GM19240 (cell line): ENCODE measurements at regions not wholly inside any gene's neighbourhood (a gene's known extent, or its start where the extent isn't known, plus 50 kb on each side); places are given as distances from the start of the nearest gene placed in this dataset.

Source experiments
- DNase-seq: peaks from one replicate; pipeline ENCODE4 v3.0.0; 2011; ENCODE audit warnings: low spot score; ENCODE audit not compliant: insufficient read length

DNA sequence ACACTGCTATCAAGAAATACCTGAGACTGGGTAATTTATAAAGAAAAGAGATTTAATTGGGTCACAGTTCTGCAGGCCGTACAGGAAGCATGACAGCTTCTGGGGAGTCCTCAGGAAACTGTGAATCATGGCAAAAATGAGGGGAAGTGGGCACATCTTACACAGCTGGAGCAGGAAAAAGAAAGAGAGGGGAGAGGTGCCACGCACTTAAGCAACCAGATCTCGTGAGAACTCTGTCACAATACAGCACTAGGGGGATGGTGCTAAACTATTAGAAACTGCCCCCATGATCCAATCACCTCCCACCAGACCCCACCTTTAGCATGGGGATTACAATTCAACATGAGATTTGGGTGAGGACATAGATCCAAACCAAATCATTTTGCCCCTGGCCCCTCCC, 105.5 kb upstream of the CPLX2 start:
- DNase-seq = no peak

DNA sequence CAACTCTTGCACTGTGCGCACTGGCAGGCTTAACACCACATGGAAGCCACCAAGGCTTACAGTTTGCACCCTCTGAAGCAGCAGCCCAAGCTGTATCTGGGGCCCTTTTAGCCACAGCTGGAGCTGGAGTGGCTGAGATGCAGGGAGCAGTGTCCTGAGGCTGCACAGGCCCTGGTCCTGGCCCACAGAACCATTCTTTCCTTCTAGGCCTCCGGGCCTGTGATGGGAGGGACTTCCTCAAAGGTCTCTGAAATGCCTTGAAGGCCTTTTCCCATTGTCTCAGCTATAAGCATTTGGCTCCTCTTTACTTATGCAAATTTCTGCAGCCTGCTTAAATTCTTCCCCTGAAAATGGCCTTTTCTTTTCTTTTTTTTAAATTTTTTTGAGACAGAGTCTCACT, 104.4 kb upstream of the CPLX2 start:
- no peak for DNase-seq

DNA sequence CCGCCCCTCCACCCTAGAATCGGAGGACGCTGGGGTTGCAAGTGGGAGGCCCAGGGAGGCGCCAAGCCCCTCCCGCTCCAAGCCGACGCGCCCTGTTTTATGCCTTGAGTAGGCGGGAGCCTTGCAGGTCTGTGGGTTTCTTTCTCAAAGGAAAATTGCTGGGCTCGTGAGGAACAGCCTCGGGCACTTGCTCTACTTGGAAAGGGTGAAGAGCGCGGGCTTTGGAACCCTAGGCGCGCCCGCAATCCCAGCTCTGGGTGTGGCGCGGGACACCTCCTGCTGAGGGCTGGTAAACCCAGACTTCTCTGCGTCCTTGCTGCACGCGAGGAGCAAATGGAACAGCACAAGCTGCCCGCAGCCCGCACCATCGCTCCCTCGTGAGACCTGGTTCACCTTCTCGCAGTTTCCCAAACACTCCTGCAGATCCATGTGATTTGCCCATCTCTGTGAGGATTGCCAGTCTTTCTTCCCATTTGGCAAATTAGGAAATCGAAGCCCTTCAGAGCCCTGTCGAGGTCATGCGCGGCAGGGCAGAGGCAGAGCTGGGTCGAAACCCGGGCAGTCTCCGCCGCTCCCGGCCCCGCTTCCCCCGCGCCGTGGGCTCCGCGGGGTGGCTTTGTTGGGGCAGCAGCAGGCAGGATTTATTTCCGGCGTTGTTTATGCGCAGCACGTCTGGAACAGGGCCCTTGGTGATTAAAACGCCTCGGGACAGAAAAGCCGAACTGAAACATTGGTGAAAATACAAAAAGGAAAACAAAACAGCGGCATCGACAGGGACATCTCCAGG, 98.4 kb upstream of the CPLX2 start:
- no peak for DNase-seq

DNA sequence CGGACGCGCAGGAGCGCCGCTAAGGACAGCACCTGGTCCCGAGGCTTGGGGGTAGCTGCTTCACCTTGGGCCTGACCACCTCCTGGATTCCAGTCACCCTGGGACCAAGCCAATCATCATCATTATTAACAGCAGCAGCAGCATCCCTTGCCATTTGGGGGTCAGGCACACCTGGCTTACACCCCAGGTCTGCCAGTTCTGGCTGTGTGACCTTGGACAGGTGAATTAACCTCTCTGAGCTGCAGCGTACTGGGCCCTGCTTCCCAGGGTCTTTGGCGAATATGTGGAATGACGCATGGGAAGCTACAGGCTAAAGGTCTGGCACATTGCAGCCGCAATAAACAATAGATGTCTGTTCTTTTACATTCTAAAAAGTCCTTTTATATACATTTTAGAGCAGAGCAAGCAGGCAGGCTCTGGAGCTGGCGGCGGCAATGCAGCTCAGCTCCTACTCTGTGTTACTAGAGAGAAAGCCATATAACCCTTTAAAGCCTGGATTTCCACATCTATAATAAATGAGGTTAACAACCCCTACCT, 97.8 kb upstream of the CPLX2 start:
- no peak for DNase-seq

DNA sequence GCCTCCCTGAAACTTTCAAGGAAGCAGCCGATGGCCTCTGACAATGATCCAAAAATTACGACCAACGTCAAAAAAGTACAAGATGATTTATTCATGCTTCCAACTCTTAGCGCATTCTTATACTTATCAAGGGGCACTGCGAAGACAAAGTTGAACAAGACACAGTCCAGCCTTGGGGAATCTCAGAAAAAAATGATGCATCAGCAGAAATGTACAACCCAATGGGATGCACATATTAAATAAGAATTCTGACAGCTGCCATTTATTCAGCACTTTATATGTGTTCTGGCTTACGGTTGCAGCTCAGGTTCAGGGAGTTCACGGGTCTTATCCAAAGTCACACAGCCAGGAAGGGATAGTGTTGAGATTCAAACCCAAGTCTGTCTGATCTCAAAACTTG, 96.0 kb upstream of the CPLX2 start:
- no peak for DNase-seq

DNA sequence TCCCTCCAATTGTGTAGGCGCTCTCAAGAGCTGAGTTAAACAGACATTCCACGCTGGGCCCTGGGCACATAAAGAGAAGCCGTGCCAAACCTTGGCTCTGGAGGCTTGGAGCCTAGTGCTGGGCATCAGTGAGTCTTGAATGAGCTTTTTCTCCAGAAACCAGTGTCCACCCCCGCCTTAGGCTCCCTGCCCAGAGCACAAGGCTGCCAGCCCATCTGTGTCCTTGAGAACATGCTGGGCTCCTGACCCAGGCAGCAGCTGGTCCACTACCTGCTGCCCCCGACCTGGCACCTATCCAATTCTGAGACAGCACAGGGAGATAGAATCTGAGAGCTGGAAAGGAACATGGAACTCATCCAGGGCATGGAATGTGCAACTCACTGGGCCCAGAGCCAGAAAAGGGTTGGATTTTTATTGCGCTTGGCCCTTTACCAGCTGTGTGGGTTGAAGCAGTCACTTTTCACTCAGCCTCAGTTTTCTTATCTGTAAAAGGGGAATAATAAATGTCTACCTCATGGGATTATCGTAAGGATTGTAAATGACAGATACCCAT, 92.4 kb upstream of the CPLX2 start:
- no peak for DNase-seq

DNA sequence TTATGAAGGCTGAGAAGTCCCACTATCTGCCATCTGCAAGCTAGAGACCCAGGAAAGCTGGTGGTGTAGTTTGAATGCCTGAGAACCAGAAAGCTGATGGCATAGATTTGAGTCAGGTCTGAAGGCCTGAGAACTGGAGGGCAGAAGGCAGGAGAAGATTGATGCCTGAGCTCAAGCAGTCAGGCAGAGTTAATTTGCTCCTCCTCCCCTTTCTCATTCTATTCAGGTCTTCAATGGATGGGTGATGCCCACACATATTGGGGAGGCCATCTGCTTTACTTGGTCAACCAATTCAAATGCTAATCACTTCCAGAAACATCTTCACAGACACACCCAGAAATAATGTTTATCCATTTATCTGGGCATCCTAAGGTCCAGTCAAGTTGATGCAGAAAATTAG, 87.6 kb upstream of the CPLX2 start:
- no peak for DNase-seq

DNA sequence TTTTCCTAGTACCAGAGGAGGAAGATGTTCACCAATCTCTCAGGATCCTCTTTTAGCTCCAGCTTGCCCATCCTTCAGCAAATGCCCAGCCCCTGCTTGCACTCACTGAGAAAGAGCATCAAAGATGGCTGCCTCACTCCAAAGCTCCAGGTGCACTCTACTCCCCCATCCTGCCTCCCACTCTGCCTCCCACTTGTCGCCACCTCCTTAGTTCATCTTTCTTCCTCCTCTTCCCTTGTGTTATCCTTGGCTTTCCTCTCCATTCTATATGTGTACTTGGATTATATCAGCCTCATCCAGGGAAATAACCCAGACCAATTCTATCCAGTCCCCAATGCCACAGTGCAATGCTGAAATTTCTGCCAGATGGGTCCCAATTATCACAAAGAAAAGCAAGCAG, 87.1 kb upstream of the CPLX2 start:
- DNase-seq = no peak

DNA sequence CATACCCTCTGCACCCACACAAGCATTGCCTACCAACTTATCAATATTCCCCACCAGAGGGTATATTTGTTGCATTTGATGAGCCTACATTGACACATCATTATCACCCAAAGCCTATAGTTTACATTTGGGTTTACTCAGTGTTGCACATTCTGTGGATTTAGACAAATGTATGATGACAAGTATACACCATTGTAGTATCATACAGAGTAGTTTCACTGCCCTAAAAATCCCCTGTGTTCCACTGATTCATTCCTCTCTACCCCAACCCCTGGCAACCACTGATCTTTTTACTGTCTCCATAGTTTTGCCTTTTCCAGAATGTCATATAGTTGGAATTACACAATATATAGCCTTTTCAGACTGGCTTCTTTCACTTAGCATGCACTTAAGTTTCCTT, 85.7 kb upstream of the CPLX2 start:
- no peak for DNase-seq

DNA sequence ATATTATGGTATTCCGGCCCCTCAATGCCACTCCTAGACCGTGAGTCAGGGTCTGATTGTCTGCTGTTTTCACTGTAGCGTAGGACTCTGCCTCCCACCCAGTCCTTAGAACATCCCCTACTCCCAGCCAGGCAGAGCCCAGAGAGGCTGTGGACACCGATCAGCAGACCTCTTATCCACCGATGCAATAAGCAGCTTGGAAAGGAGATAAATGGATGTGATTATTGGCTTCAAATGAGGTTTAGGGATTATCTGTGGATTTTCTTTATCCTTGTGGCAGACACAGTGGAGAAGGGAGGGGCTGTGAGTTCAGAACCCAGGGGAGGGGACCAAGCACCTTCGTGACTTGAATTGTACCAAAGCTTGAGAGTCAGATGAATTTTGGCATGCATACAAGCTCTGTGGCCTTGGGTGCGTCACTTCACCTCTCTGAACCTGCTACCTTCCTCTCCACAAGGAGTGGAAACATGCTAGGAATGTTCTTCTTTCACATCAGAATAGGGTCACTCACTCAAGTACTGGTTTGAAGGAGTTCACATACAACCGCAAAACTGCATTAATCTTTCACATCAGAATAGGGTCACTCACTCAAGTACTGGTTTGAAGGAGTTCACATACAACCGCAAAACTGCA, 83.1 kb upstream of the CPLX2 start:
- DNase-seq = no peak

DNA sequence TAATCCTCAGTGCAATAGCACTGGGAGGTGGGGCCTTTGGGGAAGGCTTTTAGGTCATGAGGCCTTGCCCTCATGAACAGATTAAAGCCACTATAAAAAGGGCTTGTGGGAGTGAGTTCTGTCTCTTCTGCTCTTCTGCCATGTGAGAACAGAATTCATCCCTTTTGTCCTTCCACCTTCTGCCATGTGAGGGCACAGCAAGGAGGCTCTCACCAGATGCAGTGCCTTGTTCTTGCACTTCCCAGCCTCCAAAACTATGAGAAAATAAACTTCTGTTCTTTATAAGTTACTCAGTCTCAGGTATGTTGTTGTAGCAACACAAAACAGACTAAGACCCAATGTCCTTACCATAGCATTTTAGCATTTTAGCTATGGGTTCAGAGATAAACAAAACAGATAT, 81.7 kb upstream of the CPLX2 start:
- no peak for DNase-seq

DNA sequence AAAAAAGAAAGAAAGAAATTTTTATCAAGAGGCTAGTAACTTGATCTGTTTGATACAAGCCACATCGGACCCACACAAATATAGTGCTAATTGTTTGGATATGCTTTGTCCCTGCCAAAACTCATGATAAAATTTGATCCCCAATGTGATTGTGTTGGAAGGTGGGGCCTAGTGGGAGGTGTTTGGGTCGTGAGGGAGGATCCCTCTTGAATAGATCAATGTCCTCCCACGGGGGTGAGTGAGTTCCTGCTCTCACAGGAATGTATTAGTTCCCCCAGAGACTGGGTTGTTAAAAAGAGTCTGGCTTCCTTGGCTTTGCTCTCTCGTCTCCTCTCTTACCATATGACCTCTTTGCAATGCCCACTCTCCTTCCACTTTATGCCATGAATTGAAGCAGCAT, 80.6 kb upstream of the CPLX2 start:
- DNase-seq = no peak

DNA sequence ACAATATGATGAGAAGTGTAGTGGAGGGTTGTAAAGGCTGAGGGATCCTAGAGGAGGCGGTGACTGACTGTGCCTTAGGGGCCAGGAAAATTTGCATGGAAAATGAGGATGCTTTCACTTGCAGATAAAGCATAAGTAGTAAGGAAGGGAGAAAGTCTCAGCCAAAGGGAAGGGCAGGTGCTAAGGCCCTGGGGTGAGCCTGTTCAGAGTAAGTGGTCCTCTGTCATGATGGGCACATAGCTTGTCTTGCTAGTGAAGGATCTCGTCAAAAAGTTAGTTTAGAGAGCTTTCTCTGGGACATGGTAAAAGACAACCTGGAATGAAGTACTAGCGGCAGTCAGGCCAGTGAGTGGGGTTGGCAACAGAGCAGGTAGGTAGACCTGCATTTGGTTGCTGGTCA, 75.4 kb upstream of the CPLX2 start:
- DNase-seq = no peak

DNA sequence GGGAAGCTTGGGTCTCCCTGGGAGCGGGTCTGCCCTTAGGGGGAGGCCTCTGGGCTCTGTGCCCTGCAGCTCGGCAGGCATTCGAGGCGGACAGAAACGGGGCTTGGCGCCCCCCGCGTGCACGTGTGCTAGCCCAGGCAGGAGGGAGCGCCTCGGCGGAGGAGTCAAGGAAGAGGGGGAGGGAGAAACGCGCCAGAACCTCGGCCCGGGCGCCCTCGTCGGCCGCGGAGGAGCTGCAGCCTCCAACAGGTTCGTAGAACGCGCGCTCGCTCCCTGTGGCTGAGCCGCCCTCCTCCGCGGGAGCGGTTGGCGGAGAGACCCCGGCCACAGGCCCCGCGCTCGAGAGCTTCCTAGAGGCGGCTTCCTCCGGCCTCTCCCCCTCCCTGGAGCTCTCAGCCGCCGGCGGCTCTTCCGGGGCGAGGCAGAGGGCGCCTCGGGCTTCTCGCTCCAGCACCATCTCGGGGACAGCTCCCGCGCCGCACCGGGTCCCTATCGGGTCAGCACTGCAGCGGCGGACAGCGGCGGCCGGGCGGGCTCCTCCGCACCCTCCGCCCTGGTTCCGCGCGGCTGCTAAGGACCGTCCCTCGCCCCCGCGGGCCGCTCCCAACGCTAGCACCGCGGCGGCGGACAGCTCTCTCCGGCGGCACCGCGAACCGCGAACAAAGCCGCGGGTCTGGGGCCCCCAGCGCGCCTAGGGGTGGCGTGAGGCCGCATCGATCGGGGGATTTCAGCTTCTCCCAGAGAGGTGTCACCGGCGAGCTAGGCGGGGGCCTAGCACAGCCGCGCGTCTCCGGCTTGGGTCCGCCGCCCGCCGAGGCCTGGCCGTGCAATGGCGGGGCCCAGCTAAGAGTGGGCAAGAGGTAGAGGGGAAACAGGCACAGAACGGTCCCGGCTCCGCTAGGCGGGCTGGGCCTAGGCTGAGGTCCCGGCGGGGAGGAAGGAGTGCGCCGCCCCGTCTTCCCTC, 74.6 kb upstream of the CPLX2 start:
- peak; percentile 24 for DNase-seq

DNA sequence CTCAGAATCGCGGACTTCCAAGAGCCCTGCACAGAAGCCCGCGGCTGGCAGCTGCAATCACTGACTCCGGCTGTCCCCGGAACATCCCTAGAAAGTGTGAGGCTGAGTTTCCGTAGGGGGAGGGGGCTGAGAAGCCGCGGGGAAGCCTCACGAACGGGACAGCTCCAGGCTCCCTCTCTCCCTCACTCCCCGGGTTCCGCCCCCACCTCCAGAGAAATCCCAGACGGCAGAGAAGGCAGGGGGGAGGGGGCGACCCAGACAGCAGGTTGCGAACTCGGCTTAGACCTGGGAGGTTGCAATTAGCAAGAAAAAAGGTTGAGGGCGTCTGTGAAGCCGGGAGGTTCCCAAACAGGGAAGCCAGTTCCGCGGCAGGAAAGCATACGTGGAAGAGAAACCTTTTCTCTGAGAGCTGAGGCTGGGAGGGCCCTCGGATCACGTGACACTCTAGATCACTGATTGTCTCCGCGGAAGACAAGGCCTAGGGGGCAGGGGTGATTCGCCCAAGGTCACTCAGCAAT, 73.8 kb upstream of the CPLX2 start:
- no peak for DNase-seq

DNA sequence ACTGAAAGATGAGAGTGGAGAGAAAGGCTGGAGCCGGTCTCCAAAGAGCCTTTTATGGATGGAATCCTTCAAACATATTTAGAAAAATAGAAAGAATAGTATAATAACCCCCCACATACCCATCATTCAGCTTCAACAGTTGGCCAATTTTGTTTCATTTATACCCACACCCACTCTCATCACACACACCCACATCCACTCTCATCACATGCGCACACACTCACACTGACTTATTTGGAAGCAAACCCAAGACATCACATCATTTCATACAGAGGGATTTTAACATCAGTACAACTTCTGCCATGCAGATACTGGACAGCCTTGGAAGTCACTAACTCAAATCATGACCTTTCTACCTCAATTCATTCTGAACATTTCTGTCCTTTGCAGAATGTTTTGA, 72.8 kb upstream of the CPLX2 start:
- DNase-seq = no peak

DNA sequence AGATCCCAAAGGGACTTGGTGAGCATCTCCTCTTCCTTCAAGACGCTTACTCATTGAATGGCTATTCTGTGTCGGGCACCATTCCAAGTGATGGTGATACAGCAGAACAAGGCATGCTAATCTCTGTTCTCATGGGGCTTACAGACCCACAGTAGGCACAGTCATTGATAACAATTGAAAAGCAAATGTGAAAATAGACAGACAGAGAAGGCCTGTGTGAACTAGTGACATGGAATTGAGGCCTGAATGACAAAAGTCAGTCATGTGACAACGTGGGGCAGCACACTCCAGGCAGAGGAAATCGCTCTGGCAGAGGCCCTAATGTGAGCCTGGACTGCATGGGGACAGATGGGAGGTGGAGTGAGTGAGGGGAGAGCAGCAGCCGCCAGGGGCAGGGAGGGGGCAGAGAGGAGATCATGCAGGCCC, 70.7 kb upstream of the CPLX2 start:
- no peak for DNase-seq

DNA sequence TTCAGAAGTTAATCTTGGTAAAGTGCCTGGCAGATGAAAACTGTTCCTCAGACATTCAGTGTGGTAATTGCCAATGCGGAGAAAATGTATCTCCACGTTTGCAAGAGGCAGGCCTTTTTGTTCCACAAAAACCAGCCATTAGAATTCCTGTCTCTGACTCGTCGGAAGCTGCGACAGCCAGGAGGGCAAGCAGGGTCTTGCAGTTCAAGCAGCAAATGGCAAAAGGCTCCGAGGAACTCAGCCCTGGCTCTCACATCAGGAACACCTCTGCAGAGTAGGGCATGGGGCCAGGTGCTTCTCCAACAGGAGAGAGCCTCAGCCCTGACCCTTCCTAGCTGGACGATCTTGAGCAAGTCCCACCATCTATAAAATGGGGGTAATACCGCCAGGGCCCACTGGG, 69.0 kb upstream of the CPLX2 start:
- no peak for DNase-seq

DNA sequence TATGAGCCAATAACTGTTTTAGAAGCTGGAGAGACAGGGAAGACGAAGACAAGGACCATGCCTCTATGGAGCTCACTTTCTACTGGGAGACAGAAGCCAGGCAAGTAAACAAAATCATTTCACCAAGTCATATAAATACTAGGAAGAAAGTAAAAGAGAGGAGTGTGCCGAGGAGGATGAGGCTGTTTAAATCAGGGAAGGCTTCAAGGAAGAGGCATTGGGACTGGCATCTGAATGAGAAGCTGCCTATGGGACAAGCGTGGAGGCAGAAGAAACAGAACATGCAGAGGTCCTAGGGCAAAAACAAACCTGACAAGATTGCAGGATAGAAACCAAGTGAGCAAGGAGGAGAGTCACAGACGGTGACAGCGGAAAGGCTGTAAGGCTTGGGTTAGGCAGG, 68.1 kb upstream of the CPLX2 start:
- DNase-seq = no peak

DNA sequence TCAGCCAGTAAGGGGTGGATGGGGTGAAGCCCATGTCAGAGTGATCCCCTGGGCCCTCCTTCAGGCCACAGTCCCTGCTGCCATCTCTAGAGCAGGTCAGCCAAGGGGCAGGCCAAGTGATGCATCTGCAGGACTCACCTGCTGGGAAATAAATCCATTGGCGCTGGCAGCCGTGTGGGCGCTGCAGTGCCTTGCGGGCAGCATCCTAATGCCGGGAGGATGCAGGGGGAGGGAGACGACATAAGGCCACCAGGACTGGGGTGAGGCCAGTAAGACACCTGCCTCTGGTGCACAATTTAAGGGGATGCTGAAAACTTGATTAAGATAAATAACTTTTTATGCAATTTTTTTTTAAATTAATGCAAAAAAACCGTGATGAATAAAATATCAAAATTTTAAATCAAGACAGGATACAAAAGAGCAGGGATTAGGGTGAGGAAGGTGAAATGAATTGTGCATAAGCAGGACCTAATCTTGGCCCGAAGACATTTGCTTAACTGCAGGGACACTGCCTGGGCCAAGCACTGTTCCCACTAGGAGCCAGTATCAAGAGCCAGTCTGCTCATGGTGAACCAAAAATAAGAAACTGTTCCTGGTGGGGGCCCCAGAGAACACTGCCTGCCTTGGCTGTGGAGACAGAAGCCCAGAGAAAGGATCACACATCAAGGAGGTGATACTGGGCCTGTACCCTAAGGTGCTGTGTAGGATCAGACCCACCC, 67.5 kb upstream of the CPLX2 start:
- DNase-seq = no peak
